ENCODE measurements at regions not wholly inside any gene's neighbourhood (a gene's known extent, or its start where the extent isn't known, plus 50 kb on each side); places are given as distances from the start of the nearest gene placed in this dataset.
"Not testable (repeated sequence)": the region's sequence is repeated elsewhere in the genome, so short reads cannot be mapped to it uniquely, and the experiment has no call there.

GRCh38 chr2:62605471-62605870, 99.5 kb upstream of the TMEM17 start:
- not testable (repeated sequence) for H3K27ac ChIP-seq; H3K9me3 ChIP-seq (replicated peaks); H3K36me3 ChIP-seq; H3K4me3 ChIP-seq; H3K27me3 ChIP-seq; H3K4me1 ChIP-seq; DNase-seq

GRCh38 chr2:62604336-62604735, 98.3 kb upstream of the TMEM17 start:
- no peaks in the 10 kb centered on the region for H3K4me1 ChIP-seq

GRCh38 chr2:62603154-62603712, 97.2 kb upstream of the TMEM17 start:
- DNase-seq: no peak
- no peaks in the 10 kb centered on the region for H3K4me1 ChIP-seq
- H3K27ac ChIP-seq: no peak overlapping the region
- H3K36me3 ChIP-seq: no peaks in the 10 kb centered on the region
- no peak overlapping the region for H3K4me3 ChIP-seq
- H3K9me3 ChIP-seq (replicated peaks): no peaks in the 10 kb centered on the region; the same call in 1 of the 2 replicates
- H3K27me3 ChIP-seq: no peaks in the 10 kb centered on the region

More at GRCh38 chr2:62604336-62604735, 98.3 kb upstream of the TMEM17 start:
- no peak for DNase-seq
- Histone ChIP-seq H3K27ac (no peak overlapping the region), H3K36me3 (no peaks in the 10 kb centered on the region), H3K9me3 (replicated peaks) (no peaks in the 10 kb centered on the region; the same call in 1 of the 2 replicates), H3K4me3 (no peak overlapping the region), H3K27me3 (no peaks in the 10 kb centered on the region)

GRCh38 chr2:62599674-62600410, 93.8 kb upstream of the TMEM17 start:
- not testable (repeated sequence) for H3K4me1 ChIP-seq; H3K4me3 ChIP-seq; H3K9me3 ChIP-seq (replicated peaks); H3K36me3 ChIP-seq; H3K27ac ChIP-seq; H3K27me3 ChIP-seq; DNase-seq

- Histone ChIP-seq H3K27me3 (no peaks in the 10 kb centered on the region), H3K9me3 (replicated peaks) (no peaks in the 10 kb centered on the region)
- DNase-seq: peak in 1 of 2 experiments; percentile 9
These were observed 91.3 kb upstream of the TMEM17 start for GRCh38 chr2:62597323-62597722.

GRCh38 chr2:62596061-62596921, 90.3 kb upstream of the TMEM17 start:
- no peak for DNase-seq
- H3K9me3 ChIP-seq (replicated peaks): no peaks in the 10 kb centered on the region
- H3K27ac ChIP-seq: no peak overlapping the region
- no peaks in the 10 kb centered on the region for H3K36me3 ChIP-seq
- H3K27me3 ChIP-seq: no peaks in the 10 kb centered on the region
- no peak overlapping the region for H3K4me3 ChIP-seq
- H3K4me1 ChIP-seq: no peaks in the 10 kb centered on the region

More at GRCh38 chr2:62597323-62597722, 91.3 kb upstream of the TMEM17 start:
- no peaks in the 10 kb centered on the region for H3K36me3 ChIP-seq
- H3K4me3 ChIP-seq: no peak overlapping the region
- H3K27ac ChIP-seq: no peak overlapping the region
- H3K4me1 ChIP-seq: no peaks in the 10 kb centered on the region

GRCh38 chr2:62595474-62595873, 89.5 kb upstream of the TMEM17 start:
- Histone ChIP-seq H3K36me3 (no peaks in the 10 kb centered on the region), H3K27me3 (no peaks in the 10 kb centered on the region), H3K4me3 (no peak overlapping the region), H3K27ac (no peak overlapping the region), H3K4me1 (no peaks in the 10 kb centered on the region), H3K9me3 (replicated peaks) (no peaks in the 10 kb centered on the region)
- DNase-seq: no peak

- Histone ChIP-seq H3K4me3 (no peak overlapping the region), H3K27me3 (no peaks in the 10 kb centered on the region), H3K9me3 (replicated peaks) (no peaks in the 10 kb centered on the region), H3K27ac (no peak overlapping the region), H3K4me1 (no peaks in the 10 kb centered on the region), H3K36me3 (no peaks in the 10 kb centered on the region)
- DNase-seq: no peak
These were observed 87.8 kb upstream of the TMEM17 start for GRCh38 chr2:62593825-62594224.

- no peak for DNase-seq
- no peak overlapping the region for H3K4me3 ChIP-seq
- H3K36me3 ChIP-seq: no peaks in the 10 kb centered on the region
- no peaks in the 10 kb centered on the region for H3K9me3 ChIP-seq (replicated peaks)
- H3K27me3 ChIP-seq: no peaks in the 10 kb centered on the region; the same call in 1 of the 2 replicates
- H3K27ac ChIP-seq: no peak overlapping the region
- H3K4me1 ChIP-seq: no peaks in the 10 kb centered on the region
These were observed 85.5 kb upstream of the TMEM17 start for GRCh38 chr2:62591491-62591890.

GRCh38 chr2:62589691-62590356, 83.8 kb upstream of the TMEM17 start:
- no peak overlapping the region for H3K4me3 ChIP-seq
- H3K27ac ChIP-seq: no peak overlapping the region
- no peaks in the 10 kb centered on the region for H3K4me1 ChIP-seq
- no peaks in the 10 kb centered on the region for H3K9me3 ChIP-seq (replicated peaks)
- no peaks in the 10 kb centered on the region for H3K36me3 ChIP-seq
- DNase-seq: no peak
- no peaks in the 10 kb centered on the region; the same call in 1 of the 2 replicates for H3K27me3 ChIP-seq

- Histone ChIP-seq H3K4me3 (no peak overlapping the region), H3K4me1 (no peaks in the 10 kb centered on the region), H3K9me3 (replicated peaks) (no peaks in the 10 kb centered on the region), H3K36me3 (no peaks in the 10 kb centered on the region), H3K27ac (no peak overlapping the region), H3K27me3 (no peaks in the 10 kb centered on the region; the same call in 1 of the 2 replicates)
- no peak for DNase-seq
These were observed 81.6 kb upstream of the TMEM17 start for GRCh38 chr2:62587592-62587991.

- no peak overlapping the region for H3K4me3 ChIP-seq
- H3K4me1 ChIP-seq: no peaks in the 10 kb centered on the region
- H3K9me3 ChIP-seq (replicated peaks): no peaks in the 10 kb centered on the region
- H3K27ac ChIP-seq: no peak overlapping the region
- no peaks in the 10 kb centered on the region; the same call in 1 of the 2 replicates for H3K27me3 ChIP-seq
- DNase-seq: no peak
- H3K36me3 ChIP-seq: no peaks in the 10 kb centered on the region
These were observed 81.0 kb upstream of the TMEM17 start for GRCh38 chr2:62586981-62587380.

GRCh38 chr2:62578803-62579640, 73.0 kb upstream of the TMEM17 start:
- no peaks in the 10 kb centered on the region for H3K36me3 ChIP-seq
- peaks cover 8% of the 10 kb centered on the region; the same call in 1 of the 2 replicates for H3K4me1 ChIP-seq
- H3K9me3 ChIP-seq (replicated peaks): no peaks in the 10 kb centered on the region
- H3K27me3 ChIP-seq: no peaks in the 10 kb centered on the region
- H3K27ac ChIP-seq: no peak overlapping the region
- H3K4me3 ChIP-seq: no peak overlapping the region
- no peak for DNase-seq

Measured in SJCRH30 (cell line).